KMS-11 (cell line): ENCODE measurements at regions not wholly inside any gene's neighbourhood (a gene's known extent, or its start where the extent isn't known, plus 50 kb on each side); places are given as distances from the start of the nearest gene placed in this dataset.
A peak's percentile ranks its signal among the peaks of the same experiment; 100 is the strongest.

Experiments used
- H2AFZ ChIP-seq: fragments of 200-600 bp; sonication (generic); 2 replicates; pipeline ENCODE4 v1.6.1; 2016; ENCODE audit warnings: antibody characterized with exemption, mixed run types, low read depth
- H3K27ac ChIP-seq: fragments of 200-600 bp; sonication (generic); 2 replicates; pipeline ENCODE4 v1.6.1; 2016; ENCODE audit warnings: mild to moderate bottlenecking, mixed run types
- H3K27me3 ChIP-seq: fragments of 200-600 bp; sonication (generic); 2 replicates; pipeline ENCODE4 v1.6.1; 2017; ENCODE audit warnings: mild to moderate bottlenecking, low read depth, mixed run types, moderate library complexity; ENCODE audit not compliant: insufficient read depth
- H3K36me3 ChIP-seq: fragments of 200-600 bp; sonication (generic); 2 replicates; pipeline ENCODE4 v1.6.1; 2017; ENCODE audit warnings: mild to moderate bottlenecking, mixed run types; ENCODE audit not compliant: insufficient read depth
- H3K4me1 ChIP-seq: fragments of 200-600 bp; sonication (generic); 2 replicates; pipeline ENCODE4 v1.6.1; 2016; ENCODE audit warnings: mild to moderate bottlenecking, low read depth, mixed run types; ENCODE audit not compliant: poor library complexity, severe bottlenecking
- H3K4me2 ChIP-seq: fragments of 200-600 bp; sonication (generic); 2 replicates; pipeline ENCODE4 v1.7.0; 2016; ENCODE audit warnings: mild to moderate bottlenecking, mixed run types
- H3K4me3 ChIP-seq: fragments of 200-600 bp; sonication (generic); IDR thresholded peaks from 2 replicates; pipeline ENCODE4 v1.6.1; 2017; ENCODE audit warnings: low read depth, low read length, mixed read lengths; ENCODE audit not compliant: insufficient read depth
- H3K79me2 ChIP-seq: fragments of 200-600 bp; sonication (generic); 2 replicates; pipeline ENCODE4 v1.6.1; 2016; ENCODE audit warnings: low read depth, mixed run types; ENCODE audit not compliant: insufficient read depth
- H3K9ac ChIP-seq: fragments of 200-600 bp; sonication (generic); 2 replicates; pipeline ENCODE4 v1.6.1; 2016; ENCODE audit warnings: mild to moderate bottlenecking, mixed run types
- H4K20me1 ChIP-seq: fragments of 200-600 bp; sonication (generic); 2 replicates; pipeline ENCODE4 v1.6.1; 2016; ENCODE audit warnings: mild to moderate bottlenecking, mixed run types; ENCODE audit not compliant: insufficient read depth
- TF ChIP-seq, protein P1 (sequence below): fragments of 200-600 bp; sonication (generic); conservative IDR thresholded peaks from 2 replicates; pipeline ENCODE4 v1.6.1; 2017; ENCODE audit warnings: low read depth, mild to moderate bottlenecking, antibody characterized with exemption, low read length, moderate library complexity, mixed read lengths

DNA sequence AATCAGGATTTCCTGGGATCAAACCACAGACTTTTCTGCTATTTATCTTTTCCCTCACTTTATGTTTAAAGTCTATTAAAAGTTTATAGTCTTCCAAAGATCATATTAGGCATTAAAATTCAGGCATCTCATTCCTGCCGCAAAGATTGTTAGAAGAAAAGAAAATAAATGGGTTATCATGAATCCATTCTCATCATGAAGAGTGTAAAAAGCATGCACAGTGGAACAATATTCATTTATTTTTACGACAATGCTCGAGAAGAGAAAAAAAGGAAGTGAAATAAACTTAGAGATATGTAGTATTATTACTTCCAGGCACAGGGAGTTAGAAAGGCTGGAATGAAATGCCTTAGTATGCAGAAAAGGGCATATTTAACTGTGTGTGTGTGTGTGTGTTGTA is 213.7 kb upstream of the PLSCR5 start:
- Histone ChIP-seq H3K79me2 (no peaks in the 10 kb centered on the region), H3K27me3 (no peaks in the 10 kb centered on the region), H3K9ac (no peak overlapping the region), H3K4me2 (no peak overlapping the region), H3K27ac (no peak overlapping the region), H2AFZ (no peak overlapping the region), H4K20me1 (no peaks in the 10 kb centered on the region), H3K4me1 (no peaks in the 10 kb centered on the region), H3K4me3 (no peak overlapping the region), H3K36me3 (no peaks in the 10 kb centered on the region)
- TF ChIP-seq, protein P1, sequence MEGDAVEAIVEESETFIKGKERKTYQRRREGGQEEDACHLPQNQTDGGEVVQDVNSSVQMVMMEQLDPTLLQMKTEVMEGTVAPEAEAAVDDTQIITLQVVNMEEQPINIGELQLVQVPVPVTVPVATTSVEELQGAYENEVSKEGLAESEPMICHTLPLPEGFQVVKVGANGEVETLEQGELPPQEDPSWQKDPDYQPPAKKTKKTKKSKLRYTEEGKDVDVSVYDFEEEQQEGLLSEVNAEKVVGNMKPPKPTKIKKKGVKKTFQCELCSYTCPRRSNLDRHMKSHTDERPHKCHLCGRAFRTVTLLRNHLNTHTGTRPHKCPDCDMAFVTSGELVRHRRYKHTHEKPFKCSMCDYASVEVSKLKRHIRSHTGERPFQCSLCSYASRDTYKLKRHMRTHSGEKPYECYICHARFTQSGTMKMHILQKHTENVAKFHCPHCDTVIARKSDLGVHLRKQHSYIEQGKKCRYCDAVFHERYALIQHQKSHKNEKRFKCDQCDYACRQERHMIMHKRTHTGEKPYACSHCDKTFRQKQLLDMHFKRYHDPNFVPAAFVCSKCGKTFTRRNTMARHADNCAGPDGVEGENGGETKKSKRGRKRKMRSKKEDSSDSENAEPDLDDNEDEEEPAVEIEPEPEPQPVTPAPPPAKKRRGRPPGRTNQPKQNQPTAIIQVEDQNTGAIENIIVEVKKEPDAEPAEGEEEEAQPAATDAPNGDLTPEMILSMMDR: no peak

DNA sequence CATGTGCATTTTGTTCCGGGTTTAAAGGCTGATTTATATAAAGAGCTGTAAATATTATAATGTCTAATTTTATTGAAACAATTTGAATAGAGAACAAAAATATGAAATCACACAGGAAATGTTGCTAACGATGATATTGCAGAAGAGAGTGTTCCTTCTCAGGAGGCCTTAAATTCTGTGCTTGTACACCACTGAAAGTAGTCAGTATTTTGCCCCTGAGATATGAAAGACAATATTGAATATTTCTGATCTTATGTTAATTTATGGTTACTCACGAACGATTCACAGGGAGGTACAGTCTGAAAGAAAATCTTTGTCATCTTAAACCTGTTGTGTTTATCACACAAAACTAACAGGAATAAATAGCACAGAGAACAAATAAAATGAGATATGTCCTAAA is 213.2 kb upstream of the PLSCR5 start:
- TF ChIP-seq, protein P1: no peak
- Histone ChIP-seq H3K79me2 (no peaks in the 10 kb centered on the region), H3K4me3 (no peak overlapping the region), H3K36me3 (no peaks in the 10 kb centered on the region), H3K4me2 (no peak overlapping the region), H3K4me1 (no peaks in the 10 kb centered on the region), H4K20me1 (no peaks in the 10 kb centered on the region), H3K9ac (no peak overlapping the region), H3K27me3 (no peaks in the 10 kb centered on the region), H3K27ac (no peak overlapping the region), H2AFZ (no peak overlapping the region)

DNA sequence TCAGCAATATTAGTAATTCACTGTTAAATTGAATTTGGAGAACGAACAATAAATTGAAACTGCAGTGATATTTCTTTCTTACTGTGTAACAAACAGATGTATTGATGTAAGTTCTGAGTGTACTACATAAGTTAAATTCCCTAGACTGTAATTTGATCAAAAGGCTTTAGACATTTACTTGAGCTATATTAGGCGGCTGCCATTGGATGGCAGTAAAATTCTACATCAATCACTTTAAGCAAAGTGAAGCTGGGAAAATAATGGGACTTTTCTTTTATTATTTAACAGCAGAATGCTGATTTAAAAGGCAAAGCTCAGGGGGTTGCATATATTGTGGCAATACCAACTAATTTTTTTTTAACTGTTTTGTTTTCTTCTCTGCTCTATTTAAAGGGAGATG is 212.6 kb upstream of the PLSCR5 start:
- TF ChIP-seq, protein P1: 0 out of 2 replicates have a peak, but pooled peaks have one; percentile 45
- H3K4me1 ChIP-seq: no peaks in the 10 kb centered on the region

DNA sequence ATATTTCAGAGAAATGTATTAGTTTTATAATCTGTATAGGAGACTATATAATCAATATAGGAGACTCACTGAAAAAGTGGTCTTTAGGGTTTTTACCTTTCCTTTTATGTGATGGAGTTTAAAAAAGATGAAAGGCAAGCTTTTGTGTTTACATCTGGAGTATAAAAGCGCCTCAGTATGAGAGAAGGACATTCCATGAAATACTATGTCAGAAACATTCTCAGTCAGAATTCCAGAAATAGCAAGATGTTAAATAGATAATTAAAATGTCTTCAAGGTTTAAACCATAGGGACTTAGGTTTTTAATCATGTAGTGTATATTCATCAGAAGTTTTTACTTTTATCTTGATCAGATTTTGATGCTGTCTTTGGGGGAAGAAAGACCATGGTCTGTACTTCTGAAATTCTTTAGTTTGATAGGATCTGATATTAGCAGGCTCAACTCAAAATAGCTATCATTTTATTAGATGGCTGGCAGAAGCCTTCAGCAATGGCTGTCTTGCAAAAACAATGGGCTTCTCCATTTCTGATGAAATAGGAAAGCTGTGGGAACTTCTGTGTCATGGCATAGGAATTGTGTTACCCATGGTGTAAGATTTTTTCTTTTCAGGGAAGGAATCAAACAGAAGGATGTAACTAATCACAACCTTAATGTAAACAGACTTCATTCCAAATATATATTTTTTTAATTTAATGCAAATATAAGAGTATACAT is 209.6 kb upstream of the PLSCR5 start:
- Histone ChIP-seq H3K79me2 (no peaks in the 10 kb centered on the region), H3K4me2 (no peak overlapping the region), H3K9ac (no peak overlapping the region), H4K20me1 (no peaks in the 10 kb centered on the region), H3K4me1 (no peaks in the 10 kb centered on the region), H3K27ac (no peak overlapping the region), H3K36me3 (no peaks in the 10 kb centered on the region), H2AFZ (no peak overlapping the region), H3K27me3 (no peaks in the 10 kb centered on the region), H3K4me3 (no peak overlapping the region)
- TF ChIP-seq, protein P1: no peak

More for the DNA sequence above, 212.6 kb upstream of the PLSCR5 start:
- no peak overlapping the region for H3K4me2 ChIP-seq
- H3K9ac ChIP-seq: no peak overlapping the region
- no peak overlapping the region for H3K4me3 ChIP-seq
- no peaks in the 10 kb centered on the region for H4K20me1 ChIP-seq
- H3K27me3 ChIP-seq: no peaks in the 10 kb centered on the region
- H3K27ac ChIP-seq: no peak overlapping the region
- no peak overlapping the region for H2AFZ ChIP-seq
- no peaks in the 10 kb centered on the region for H3K79me2 ChIP-seq
- H3K36me3 ChIP-seq: no peaks in the 10 kb centered on the region
